Breast epithelium (tissue), 3 donors: ENCODE measurements at regions not wholly inside any gene's neighbourhood (a gene's known extent, or its start where the extent isn't known, plus 50 kb on each side); places are given as distances from the start of the nearest gene placed in this dataset.

ENCODE experiments used
- POLR2A ChIP-seq: fragments of 450-650 bp; IDR thresholded peaks from one replicate; pipeline ENCODE4 v1.6.1; 2016; ENCODE audit warnings: antibody characterized with exemption, mild to moderate bottlenecking, moderate library complexity
- POLR2AphosphoS5 ChIP-seq, 3 donors: sonication (generic); formaldehyde crosslinking; IDR thresholded peaks; one replicate each; pipeline ENCODE4 v1.6.1; 2017; ENCODE audit warnings: antibody characterized with exemption in 3 of 3
- TF ChIP-seq, protein P1 (sequence below), 3 donors: fragments of 450-650 bp; IDR thresholded peaks; one replicate each; pipeline ENCODE4 v1.5.1; 2016 to 2017; ENCODE audit warnings: antibody characterized with exemption in 3 of 3, mild to moderate bottlenecking in 3 of 3, moderate library complexity in 3 of 3

GRCh38 chr6:144695858-144696533 lies 410.9 kb downstream of the UTRN start:
- TF ChIP-seq, protein P1, sequence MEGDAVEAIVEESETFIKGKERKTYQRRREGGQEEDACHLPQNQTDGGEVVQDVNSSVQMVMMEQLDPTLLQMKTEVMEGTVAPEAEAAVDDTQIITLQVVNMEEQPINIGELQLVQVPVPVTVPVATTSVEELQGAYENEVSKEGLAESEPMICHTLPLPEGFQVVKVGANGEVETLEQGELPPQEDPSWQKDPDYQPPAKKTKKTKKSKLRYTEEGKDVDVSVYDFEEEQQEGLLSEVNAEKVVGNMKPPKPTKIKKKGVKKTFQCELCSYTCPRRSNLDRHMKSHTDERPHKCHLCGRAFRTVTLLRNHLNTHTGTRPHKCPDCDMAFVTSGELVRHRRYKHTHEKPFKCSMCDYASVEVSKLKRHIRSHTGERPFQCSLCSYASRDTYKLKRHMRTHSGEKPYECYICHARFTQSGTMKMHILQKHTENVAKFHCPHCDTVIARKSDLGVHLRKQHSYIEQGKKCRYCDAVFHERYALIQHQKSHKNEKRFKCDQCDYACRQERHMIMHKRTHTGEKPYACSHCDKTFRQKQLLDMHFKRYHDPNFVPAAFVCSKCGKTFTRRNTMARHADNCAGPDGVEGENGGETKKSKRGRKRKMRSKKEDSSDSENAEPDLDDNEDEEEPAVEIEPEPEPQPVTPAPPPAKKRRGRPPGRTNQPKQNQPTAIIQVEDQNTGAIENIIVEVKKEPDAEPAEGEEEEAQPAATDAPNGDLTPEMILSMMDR (IDR thresholded peaks at IDR 0.05): no peak
- TF ChIP-seq POLR2A: no peak
- TF ChIP-seq POLR2AphosphoS5 (IDR thresholded peaks at IDR 0.05): no peak
